Umbilical cord (tissue), 1 donor: ENCODE measurements at regions not wholly inside any gene's neighbourhood (a gene's known extent, or its start where the extent isn't known, plus 50 kb on each side); places are given as distances from the start of the nearest gene placed in this dataset.

Source experiments
- DNase-seq: peaks from one replicate; pipeline ENCODE4 v3.0.0-alpha.2; 2015; ENCODE audit warnings: low spot score

DNA sequence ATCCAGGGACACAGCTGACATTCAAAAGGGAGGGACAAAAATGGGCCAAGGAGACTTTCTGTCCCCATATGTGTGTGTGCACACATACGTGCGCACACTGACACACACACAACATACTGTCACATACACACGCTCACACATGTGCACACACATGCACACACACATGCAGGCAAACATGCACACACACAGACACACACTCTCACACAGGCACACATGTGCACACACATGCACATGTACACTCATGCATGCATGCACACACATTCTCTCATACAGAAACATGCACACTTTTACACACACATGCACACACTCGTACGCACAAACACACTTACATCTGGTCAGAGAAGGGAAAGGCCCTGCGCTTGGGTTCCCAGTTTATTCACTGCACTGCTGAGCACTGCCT is 155.1 kb upstream of the MKI67 start:
- DNase-seq = no peak

GRCh38 chr10:128281861-128282260 is 155.6 kb upstream of the MKI67 start:
- peak; percentile 79 for DNase-seq

DNA sequence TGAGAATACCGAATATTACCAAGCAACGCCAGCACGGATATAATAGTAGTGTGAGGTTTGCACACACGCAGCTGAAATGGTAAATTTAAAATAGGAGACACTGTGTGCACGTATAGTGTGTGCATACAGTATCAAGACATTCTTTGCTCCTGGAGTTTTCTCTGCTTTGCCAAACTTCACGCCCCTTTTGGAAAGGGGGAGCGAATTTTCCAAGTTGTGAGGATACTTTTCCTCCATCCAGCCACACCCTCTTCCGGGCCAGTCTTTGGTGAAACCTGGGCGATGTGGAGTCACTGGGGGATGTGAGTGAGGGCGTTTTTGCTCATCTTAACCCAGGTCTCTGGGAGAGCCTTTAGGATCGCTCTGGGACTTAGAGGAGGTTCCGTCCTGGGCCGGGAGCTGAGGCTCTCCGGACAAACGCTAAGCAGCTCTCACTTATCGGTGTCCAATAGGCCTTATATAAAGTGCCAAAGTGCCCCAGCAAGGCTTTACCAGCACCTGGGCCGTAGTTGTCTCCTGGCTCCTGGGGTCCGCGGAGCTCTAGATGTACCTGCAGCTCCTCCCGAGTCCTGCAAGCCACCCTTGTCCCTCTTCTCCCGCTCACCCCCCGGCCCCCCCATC is 160.0 kb upstream of the MKI67 start:
- no peak for DNase-seq

DNA sequence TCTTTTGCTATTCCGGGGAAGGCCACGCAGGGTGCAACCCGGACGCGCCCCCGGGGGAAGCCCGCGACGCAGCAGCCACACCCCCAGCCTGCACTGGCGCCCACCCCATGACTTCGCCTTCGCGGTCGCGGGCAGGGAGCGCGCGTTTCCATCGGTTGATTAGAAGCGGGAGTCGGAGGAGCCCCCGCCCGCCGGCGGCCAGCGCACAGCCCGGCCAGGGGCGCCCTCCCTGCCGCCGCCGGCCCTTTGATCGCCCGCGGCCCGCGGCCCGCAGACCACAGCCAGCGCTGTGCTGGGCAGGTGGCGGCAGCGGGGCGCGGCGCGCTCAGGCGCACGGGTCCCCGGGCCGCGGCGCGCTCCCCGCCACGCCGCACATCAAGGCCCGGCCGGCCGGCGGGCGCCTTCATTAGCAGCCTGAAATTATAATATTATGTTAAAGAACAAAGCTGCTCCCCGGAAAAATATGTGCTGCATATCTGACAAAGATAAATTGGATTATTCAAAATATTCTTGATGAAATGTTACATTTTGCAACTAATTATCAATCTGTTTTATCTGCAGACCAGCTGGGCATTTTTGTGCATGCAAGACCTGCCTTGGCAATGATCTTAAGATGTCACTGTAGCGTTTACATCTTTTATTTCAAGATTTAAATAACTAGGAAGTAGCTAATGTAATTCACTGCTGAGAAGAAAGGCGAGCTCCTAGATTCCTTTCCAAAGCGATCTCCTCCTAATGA is 160.7 kb upstream of the MKI67 start:
- DNase-seq = no peak

DNA sequence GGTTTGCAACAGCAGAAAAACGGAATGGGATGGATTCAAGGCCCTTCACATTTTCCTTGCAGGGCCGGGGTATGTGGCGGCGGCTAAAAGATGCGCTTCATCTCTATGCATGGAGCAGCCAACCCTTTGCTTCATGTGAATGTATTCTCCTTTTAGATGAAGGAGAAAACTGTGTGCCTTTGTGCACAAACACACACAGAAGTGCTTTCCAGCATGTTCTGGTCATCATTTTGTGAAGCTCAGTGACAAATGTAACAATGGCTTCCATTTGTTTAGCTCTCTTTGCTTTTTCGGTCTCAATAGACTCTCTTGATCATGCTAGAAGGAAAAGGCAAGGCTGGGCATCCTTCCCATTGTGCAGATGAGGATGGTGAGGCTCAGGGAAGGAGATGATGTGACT is 161.7 kb upstream of the MKI67 start:
- DNase-seq = no peak

- no peak for DNase-seq
These were observed 163.4 kb upstream of the MKI67 start for GRCh38 chr10:128289621-128290020.

- DNase-seq = no peak
These were observed 168.8 kb upstream of the MKI67 start for GRCh38 chr10:128295003-128295402.

DNA sequence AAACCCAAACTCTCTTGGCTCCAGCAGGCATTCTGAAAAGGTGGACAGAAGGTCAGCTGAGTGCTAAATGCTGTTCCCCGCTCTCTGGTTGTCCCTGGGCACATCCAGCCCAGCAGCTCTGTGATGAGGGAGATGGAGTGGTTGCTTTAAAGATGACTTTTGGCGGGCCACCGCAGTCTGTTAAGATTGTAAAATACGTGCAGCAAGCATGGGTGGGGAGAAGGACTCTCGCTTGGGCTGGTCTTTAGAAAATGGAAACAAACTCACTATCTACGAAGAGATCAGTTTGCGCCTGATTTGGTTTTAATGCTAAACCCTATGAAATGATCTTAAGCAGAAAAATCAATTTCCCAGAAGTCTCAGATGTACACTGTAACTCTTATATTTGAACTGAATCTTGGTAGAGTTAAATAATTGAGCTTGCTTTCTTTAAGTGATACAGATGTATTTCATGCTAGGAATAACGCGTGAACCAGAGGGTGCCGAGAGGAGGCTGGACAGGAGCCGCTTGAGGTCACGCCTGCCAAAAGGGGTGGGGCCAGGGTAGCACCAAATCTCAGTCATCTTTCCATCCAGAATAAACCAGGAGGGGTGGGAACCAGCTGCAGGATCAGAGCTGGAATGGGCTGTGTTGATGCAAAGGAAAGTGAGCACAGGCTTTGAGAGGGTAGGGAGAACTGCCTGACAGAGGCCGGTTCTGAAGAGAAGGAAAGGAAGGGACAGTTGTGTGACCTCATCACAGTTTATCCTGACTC is 170.2 kb upstream of the MKI67 start:
- peak; percentile 1 for DNase-seq

DNA sequence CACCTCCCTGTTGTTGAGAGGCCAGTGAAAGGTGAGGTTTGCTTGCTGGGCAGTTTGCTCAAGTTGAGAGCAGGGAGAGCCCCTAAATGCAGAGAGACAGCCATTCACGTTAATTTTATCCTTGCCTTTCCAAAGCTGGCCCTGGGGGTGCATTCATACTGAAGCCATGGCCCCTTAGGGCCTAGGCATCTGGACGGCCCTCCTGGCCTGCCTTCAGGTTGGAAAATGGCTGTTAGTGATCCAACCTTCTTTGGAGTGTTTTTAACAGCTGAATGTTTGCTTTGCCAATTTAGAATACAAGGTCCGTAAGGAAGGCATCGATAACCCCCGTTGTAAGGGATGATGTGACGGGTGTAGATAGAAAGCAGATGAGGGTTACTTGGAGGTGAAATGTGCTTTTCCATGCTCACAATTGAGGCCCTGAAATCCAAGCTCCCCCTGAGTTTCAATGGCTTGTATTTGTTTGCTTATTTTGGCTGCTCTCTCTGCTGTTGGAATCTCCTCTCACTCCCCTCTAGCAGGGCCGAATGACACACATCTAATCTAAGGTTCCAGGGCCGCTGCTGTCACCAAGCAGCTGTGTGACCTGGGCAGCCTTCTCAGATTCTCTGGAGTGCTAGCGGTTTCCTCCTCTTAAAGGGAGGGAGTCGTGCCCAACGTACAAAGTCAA is 171.6 kb upstream of the MKI67 start:
- no peak for DNase-seq

DNA sequence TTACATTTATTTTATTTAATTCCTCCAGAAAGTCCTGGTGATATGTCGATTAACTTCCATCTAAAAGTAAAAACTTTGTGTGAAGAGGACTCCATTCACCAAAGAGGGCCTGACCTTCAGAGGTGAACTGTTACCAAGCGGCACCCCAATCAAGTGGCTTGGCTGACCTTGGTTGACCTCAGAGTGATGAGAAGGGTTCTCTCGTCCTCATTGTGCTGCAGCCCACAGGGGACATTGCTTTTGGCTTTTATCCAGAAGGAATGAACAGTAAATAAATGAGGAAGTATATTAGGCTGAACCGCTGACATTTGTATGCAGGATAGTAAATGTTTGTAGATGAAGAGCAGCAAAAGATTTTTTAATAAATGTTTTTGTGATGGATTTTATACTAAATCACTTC is 172.4 kb upstream of the MKI67 start:
- no peak for DNase-seq

GRCh38 chr10:128300290-128300824 is 174.1 kb upstream of the MKI67 start:
- no peak for DNase-seq

DNA sequence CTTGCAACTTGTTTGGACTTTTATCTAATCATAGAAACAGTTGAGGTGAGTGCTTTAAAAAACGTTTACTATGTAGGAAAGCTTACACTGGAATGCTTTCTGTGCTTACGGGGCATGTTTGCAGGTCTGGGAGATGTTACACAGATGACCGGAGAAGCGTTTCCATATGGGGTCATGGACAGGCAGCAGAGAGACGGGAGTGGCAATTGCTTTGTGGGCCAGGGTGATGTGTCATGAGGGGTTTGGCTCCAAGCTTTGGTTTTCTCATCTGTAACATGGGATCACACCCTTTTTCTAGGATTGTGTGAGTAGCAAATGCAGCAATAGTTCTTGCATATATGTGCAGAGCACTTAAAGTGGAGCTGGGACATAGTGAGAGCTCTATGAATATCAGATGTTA is 174.8 kb upstream of the MKI67 start:
- no peak for DNase-seq

GRCh38 chr10:128302808-128303207 is 176.6 kb upstream of the MKI67 start:
- DNase-seq = no peak

DNA sequence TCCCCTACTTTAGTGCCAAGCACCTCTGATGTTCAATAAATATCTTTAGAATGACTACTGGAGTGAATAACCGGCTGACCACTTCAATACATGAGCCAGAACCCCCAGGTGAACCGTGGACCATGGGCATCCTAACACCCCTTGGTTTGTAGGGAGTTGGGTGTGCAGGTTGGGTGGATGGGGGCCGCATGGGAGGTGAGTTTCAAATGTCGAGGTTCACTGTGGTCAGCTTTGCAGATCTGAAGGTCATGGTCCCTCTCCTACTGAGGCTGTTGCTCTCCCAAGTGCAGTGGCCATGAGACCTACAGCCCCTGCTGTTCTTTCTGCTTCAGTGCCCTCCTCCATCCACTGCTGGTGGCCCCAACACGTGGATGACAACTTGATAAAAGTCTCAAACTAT is 178.0 kb upstream of the MKI67 start:
- DNase-seq = no peak

DNA sequence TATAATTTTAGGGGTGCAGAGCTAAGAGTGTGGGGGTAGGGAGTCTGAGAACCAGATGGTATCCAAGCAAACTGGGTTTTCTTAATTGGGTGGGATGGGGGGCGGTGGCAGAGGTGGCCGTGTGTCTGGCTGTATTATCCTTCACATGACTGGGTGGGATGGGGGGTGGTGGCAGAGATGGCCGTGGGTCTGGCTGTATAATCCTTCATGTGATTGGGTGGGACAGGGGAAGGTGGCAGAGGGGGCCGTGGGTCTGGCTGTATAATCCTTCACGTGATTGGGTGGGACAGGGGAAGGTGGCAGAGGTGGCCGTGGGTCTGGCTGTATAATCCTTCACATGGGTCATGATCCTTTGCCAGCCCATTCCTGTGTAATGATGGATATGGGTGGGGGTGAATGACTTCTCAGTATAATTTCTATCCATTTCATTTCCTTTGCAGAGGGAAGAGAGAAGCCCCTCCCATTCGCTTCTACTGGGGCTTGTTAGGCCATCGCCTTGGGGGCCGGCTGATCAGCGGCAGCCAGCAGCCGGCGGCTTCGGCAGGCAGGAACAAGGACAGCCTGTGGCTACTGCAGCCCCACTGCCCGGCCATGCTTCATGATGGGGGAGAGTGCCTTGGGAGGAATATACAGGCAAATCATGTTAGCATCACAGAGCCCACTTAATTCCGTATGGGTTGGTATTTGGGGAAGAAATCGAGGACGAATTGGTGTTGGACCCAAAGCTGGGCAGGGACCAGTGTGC is 179.6 kb upstream of the MKI67 start:
- DNase-seq = no peak

GRCh38 chr10:128306535-128306934 is 180.3 kb upstream of the MKI67 start:
- DNase-seq = peak; percentile 29

GRCh38 chr10:128306966-128307365 is 180.7 kb upstream of the MKI67 start:
- DNase-seq = no peak

- DNase-seq = no peak
These were observed 181.6 kb upstream of the MKI67 start for GRCh38 chr10:128307820-128308219.

- DNase-seq = no peak
These were observed 184.9 kb upstream of the MKI67 start for GRCh38 chr10:128310971-128311658.

DNA sequence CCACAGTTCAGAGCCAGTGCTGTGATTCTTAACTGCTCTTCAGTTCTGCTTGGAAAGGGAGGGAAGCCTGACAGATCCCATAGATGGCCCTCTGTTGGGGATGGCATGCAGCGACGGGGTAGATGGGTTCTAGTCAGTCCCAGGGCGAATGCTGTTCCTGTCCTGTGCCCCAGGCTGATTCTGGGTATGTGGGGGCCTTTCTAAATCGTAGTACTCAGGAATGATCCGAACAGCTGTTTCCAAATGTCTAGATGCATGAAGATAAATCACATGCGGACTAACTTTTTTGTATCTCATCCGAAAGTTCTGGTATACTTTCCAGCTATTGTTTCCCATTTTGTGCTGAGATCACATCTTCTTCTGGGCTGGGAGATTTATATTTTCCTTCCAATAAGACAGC is 186.0 kb upstream of the MKI67 start:
- DNase-seq = no peak

DNA sequence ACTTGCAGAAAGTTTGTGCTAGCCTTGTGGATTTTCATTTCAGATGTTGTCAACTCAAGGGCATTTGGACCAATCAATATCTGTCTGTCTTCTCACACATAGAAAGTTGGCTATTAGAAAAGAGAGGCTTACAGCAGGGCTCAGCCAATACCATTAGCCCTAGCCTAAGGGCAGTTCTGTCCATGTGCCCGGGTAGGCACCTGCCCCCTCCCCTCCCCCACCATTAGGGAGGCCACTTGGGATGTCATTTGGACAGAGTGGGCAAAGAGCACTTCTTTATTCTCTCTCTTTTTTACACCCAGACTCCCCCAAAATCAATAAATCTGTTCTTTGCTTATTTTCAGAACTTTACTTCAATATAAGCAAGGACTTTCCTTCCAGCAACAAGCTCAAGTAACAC is 188.5 kb upstream of the MKI67 start:
- DNase-seq = no peak
